ENCODE measurements at regions not wholly inside any gene's neighbourhood (a gene's known extent, or its start where the extent isn't known, plus 50 kb on each side); places are given as distances from the start of the nearest gene placed in this dataset.

DNA sequence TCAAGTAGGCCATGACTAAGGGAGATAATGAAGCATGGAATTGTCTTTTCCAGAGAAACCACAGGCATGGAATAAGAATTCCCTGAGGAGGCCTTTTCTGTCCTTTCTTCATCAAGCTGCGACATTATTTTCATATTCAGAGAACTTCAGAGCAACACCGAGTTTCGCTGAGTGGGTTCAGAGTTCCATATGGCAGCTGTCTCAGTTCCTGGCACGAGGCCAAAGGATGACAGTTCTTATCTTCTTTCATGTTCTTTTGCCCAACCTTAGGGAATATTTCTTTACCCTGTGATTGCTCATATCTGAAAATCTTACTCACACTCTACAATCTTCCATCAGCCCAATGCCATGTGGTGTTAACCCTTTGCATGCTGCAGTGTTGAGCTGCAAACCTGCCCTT, 135.3 kb upstream of the BMP2 start:
- TF ChIP-seq, protein P1, sequence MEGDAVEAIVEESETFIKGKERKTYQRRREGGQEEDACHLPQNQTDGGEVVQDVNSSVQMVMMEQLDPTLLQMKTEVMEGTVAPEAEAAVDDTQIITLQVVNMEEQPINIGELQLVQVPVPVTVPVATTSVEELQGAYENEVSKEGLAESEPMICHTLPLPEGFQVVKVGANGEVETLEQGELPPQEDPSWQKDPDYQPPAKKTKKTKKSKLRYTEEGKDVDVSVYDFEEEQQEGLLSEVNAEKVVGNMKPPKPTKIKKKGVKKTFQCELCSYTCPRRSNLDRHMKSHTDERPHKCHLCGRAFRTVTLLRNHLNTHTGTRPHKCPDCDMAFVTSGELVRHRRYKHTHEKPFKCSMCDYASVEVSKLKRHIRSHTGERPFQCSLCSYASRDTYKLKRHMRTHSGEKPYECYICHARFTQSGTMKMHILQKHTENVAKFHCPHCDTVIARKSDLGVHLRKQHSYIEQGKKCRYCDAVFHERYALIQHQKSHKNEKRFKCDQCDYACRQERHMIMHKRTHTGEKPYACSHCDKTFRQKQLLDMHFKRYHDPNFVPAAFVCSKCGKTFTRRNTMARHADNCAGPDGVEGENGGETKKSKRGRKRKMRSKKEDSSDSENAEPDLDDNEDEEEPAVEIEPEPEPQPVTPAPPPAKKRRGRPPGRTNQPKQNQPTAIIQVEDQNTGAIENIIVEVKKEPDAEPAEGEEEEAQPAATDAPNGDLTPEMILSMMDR (IDR thresholded peaks at IDR 0.05; ENCODE audit: insufficient read depth, low read length, poor library complexity, severe bottlenecking) = no peak
- TF ChIP-seq EZH2phosphoT487 (conservative IDR thresholded peaks at IDR 0.05; ENCODE audit: low read length) = no peak

All from SU-DHL-6 (cell line).